Stimulated activated CD4-positive, alpha-beta T cell treated with anti-CD3 and anti-CD28 coated beads, Interleukin-1b, Interleukin-23, amount 100 ng/mL, for 24 hours (primary cell): ENCODE measurements at regions not wholly inside any gene's neighbourhood (a gene's known extent, or its start where the extent isn't known, plus 50 kb on each side); places are given as distances from the start of the nearest gene placed in this dataset.

Experiments used
- DNase-seq, 4 experiments: peaks; one replicate each; pipeline ENCODE4 v3.0.0-alpha.2; 2020; ENCODE audit warnings: low read depth in 4 of 4, low spot score in 1 of 4

DNA sequence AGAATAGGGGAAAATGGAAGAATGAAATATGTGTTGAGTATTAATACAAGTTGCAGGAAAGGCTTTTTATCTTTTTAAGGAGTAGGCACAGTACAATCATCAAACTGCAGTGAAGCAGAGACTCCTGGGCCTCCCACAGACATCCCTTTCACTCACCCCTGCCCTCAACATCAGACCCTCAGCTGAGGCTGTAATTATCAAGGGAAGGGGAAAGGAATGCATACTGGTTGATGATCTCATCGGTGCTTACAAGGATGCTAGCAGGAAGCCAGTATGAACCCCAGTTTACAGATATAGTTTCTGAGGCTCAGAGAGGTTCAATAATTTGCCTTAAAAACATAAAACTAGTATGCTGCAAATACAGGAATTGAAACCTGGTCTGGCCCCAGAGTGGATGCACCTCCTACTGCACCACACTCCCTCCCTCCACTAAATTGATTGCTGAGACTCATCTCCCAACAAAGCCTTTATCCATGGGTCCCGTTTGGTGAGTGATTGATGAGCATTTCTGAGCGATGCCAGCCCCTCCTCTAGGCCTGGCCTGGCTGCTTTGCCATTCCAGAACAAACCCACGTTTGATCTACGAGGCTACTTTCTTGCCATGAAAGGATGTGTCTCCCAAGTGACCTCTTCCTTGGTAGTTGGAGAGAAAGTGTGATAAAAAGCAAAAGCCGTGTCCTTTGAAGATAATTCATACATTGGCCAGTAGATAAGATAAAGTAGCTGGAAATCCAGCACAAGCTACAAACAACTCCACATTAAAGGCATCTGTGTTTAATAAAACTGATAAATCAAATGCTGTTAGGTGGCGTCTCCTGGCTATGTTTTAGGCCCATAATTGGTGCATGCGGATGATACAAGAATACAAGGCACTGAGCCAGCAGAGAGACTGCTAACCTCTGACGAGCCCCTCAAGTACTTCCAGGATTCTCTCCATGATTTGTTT lies 233.9 kb upstream of the CAMK1G start:
- no peak for DNase-seq

DNA sequence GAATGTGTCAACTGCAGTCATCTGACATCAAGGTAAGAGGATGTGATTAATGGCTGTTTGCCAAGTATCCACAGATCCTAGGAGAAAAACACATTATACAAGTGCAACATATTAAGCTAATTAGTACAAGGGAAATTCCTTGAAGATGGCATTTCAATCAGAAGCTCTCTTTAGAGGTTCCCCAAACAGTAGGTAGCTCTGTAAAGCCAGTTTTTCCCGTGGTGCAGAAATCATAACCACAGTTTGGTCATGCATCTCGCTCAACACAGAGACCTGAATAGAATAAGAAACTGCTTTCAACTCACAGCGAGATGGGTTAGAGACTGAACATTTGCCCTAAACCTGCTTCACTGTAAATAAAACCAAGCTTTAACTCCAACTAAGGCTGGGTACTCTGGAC lies 230.5 kb upstream of the CAMK1G start:
- no peak for DNase-seq

DNA sequence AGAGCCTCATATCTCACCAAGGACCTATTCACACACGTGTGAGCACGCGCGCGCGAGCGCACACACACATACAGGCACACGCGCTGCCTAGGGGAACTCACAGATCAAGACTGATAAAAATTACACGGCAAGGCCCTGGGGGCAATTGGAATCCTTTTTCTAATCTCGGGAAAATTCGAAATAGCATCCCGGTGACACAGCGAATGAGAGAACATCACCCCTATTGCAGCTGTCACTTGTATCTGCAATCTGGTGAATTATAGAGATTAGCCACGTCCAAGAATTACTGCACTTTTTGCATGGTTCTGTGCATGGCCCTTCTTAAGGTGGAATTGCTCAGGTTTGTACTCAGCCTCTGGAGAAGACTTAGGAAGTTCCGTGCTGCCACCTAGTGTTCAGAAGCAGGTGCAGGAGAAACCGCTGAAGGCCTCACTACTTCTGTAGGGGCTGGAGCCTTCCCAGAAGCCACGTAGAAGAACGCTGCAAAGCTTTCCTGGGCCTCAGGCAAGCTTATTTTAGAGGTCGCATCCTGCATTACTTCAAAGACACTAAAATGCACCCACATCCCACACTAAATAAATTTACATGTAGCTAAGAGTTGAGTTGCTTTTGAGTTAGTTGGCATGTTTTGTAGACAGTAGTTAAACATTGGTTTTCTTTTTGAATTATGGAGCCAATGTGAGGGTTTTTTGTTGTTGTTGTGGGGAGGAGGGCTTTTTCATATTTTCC lies 229.2 kb upstream of the CAMK1G start:
- peak in 3 of 4 experiments; percentile 5 to 26 (median 24) for DNase-seq

DNA sequence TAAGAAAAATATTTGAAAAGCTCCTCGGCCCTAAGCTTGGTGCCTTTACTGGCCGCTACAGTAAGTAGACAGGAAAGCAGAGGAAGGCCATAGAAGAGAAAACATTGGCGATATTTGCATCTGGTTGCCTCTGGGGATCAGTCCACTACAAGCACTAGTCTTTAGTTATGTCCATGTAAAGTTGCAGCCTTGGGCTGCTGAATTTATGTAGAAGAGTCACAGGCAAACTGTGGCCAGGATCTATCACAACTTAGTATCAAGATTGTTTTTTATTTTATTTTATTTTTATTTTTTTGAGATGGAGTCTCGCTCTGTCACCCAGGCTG lies 228.7 kb upstream of the CAMK1G start:
- no peak for DNase-seq

DNA sequence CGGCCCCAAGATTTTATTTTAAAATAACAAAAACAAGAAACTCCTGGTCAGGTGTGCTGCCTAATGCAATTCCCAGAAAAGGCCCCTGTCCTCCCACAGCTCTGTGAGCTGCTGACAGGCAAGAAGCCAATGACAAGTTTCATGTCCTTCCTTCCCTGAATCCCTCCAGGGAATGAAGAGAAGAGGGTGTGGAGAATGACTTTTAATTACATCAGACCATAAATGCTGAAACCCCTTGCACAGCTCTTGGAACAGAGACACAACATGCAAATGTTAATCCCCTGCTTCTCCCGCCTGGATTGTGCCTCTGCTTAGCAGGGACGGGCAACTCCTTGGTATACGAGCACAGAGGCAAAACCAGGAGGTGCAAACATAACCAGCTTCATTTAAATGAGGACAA lies 228.1 kb upstream of the CAMK1G start:
- DNase-seq = no peak

DNA sequence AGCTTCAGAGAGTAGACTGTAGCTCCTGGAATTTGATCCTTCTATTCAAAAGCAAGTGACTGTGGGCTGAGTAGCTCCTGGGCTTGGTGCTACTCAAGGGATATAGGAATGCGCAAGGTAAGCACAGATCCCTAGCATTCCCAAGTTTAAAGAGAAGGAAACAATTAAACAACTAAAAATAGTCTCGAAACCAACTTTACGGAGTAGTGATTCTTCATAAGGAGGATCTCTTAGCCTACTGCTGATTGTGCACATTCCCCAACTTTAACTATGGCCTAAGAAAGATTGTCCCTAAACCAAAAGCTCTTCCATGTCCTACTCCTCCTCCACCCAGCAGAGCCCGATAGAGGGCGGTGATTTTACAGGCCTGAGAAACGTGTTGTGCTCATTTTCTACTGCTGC lies 226.5 kb upstream of the CAMK1G start:
- DNase-seq = no peak

DNA sequence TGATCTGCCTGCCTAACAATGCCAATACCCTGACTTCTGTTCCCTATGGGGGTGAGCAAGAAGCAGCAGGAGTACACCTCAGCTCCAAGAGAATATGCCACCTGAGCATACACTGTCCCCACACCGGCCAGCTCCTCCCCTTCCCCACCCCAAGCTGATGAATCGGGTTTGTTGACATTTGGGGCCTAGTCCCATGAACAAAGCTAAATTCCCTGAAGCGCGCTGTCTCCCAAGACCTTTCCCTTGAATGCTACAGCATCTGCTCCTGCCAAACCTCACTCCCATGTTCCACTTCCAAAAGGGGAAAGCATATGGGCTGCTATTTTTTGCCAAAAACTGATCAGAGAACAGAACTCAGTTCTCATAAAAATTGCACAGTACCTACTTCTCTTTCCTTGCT lies 220.4 kb upstream of the CAMK1G start:
- no peak for DNase-seq

DNA sequence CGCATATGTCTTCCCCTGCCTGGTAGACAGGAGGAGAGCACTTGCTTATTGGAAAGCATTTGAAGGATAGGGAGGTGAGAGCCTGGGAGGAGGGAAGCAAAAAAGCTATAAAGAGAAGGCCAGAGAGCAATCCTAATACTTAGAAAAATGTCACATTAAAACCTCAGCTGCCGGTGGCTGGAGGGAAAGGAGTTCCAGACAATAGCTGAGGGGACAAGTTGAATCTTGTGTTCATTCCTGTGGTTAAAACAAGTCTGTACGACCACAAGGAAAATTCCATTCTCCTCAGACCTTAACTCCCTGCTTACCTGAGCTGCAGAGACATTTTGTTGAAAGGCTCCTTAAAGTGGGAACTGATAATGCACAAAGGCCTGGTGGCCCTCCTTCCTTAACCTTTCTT lies 218.8 kb upstream of the CAMK1G start:
- DNase-seq = no peak

DNA sequence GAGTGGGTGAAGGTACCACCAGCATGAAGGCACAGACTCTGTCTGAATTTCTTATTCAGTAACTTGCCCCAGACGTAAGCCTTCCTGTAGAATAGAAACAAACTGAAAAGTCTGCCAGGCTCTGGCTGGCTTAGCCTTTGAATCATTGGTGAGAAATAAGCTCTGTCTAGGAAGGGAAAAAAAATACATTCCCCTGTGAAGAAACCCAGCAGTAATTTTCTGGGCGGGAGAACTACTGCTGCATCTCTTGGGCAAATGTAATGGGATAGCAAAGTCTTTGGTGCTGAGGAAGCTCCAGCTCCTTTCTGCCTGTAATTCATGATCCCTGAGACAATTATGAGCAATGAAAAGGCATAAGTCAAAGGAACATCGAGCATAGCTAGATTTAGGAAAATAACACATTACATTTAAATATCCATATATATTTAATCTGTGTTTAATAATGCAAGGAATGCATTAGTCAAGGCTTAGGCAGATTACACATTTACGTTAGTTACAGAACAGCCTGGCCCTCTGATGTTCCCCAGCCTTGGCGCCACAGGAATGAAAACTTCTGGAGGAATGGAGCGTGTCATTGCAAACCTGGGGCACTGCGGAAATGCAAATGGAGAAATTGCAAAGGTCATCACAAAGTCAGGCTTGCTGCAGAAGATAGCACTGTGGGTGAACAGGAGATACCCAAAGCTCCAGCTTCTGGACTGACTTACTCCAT lies 216.3 kb upstream of the CAMK1G start:
- DNase-seq = no peak

DNA sequence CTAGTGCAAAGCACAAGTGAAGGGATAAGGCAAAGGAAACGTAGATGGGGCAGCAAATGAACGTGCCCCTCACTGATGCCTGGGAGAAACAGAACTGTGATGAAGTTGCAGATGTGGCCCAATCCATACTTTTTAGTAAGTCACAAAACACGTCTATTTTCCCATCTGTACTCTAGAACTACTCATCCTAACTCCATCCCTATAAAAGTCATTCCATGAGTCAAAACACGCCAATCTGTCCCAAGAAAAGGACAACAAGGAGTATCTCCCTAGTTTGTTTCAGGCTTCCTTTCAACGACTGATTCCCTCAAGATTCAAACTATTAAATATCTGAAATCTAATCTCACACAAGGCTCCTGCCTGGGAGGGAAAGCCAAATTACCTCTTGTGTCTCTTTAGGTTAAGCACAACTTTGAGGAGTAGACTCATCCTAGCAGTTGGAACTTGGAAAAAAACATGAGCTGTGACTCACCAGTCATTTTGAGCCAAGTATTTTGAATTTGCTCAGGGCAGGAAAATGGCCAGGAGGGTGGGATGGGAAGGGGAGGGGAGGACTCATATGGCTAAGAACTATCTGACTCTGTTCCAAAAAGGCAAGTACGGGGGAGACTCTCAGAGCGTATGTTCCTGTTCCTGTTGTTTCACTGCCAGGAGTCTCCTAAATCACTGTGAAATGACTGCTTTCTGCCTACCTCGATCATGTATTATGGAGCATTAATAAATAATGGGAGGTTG lies 214.5 kb upstream of the CAMK1G start:
- no peak for DNase-seq

DNA sequence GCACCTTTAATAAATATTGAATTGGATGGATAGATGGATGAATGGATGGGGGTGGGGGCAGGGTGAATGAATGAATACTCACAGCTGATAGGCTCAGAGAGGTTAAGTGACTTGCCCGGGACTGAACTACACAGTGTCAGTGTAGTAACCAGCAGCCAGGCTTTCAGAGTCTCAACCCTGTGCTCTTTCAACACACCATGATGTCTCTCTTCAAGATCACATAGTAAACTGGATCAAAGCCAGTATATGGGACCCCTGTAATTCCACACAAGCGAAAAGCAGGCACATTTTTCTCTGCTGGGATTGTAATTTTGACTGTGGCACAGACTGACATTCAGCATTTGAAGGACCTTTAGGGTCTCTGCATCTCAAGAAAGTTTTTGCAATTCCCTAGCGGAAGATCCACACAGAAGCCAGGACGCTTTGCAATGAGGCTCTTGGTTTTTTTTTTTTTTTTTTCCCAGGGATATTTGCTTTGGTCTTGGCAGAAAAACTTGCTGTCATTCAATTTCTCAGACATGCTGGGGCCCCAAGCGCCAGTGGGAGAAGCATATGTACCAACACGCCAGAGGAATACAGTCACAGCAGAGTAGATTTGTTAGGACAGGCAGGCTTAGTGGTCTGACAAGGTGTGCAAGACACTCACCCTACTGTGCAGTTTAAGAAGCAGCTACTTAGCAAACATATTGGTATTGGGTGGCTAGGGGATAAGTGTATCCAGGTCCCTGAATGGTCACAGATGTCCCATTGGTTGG lies 213.1 kb upstream of the CAMK1G start:
- DNase-seq = no peak

DNA sequence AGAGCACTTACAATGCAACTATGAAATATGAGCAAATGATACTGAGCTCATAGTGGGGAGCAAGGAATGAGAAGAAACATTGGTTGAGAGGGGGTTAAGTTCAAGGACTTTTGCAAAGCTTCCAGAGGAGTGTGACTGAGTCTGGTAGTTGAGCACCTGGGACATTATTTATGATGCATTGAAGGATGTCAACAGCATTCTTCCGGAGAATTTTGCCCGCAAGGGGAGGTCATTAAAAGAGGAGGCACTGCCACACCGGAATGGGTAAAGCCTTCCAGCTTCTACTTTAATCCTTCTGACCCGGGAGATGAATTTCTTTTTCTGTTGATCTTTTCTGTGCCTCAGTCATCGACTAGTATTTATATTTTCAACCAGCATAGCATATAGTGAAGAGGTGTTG lies 208.4 kb upstream of the CAMK1G start:
- DNase-seq = no peak

DNA sequence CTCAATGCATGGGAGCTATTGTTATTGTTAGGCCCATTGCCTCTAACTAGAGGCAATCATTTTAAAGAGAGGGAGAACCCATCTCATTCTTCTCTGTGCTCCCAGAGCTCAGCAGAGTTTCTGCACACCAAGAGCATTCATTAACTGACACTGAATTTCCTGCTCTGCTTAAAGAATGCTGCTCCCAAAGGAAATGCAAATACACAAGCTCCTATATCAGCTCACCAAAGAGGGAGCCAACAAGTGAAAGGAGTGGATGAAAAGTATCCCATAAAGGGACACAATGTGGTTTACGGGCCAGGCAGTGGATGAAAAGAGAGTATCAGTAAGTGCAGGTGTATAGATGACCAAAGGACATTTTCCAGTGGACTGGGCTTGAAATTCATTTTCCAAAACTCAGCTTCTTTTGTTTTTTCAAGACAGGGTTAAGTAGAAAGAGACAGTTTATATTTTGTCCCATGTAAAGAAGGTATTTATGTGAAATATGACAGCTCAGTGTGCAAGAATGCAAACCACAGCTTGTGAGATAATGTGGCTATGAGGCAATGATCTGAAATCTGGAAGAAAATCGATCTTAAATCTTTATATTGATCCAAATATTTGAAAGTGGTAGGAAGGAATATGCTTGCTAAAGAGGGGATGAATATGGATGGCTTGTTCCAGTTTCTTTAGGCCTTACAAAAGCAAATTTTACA lies 207.7 kb upstream of the CAMK1G start:
- DNase-seq = no peak

DNA sequence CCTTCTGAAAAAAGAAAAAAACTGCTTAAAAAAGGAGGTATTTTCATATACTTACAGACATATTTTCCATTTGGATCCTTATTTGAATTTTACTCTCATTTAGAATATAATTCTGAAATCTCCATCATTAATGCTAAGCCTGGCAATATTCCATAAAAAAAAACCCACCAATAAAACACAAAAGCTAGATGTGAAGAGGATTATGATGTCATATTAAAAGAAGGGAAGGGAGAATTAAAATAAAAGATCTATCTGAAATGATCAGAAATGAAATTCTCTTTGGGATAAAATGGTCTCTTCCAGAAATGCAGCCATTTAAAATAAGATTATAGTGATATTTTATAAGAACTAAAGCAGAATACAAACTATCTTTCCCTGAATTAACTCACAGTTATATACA lies 206.7 kb upstream of the CAMK1G start:
- DNase-seq = no peak

DNA sequence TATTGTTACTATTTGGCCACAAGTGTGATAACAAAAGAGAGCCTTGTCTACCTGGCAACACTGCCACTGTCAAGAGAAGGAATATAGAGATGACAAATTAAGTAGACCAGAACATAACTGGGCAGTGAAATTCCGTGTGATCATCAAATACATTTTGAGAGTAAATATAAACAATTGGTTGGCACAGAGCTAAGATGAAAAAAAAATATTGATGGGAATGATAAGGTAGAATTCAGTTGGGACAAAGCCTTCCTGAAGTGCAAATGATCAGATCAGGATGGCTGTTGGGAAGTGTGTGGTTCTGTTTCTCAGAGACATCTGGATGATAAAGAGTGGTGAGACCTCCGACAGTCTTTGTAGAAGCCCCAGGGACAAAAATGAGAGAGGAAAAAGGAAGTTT lies 205.5 kb upstream of the CAMK1G start:
- DNase-seq = no peak

DNA sequence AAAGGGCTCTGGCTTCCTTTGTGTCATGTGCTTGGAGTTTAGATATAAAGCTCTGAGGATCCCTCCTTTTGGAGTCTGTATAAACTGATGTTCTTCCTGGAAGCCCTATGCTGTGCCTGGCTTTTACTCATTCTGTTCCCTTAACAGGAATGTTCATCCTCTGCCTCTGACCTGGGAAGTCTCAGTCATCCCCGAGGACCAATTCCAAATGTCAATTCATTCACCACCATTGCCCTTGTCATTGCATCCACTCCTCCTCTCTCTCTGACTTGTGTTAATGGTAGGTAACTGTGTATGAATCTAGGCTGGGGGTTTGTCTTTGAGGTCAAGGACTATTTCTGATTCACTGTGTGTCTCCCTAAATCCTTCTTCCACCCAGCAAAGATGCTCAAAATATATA lies 204.2 kb upstream of the CAMK1G start:
- no peak for DNase-seq

DNA sequence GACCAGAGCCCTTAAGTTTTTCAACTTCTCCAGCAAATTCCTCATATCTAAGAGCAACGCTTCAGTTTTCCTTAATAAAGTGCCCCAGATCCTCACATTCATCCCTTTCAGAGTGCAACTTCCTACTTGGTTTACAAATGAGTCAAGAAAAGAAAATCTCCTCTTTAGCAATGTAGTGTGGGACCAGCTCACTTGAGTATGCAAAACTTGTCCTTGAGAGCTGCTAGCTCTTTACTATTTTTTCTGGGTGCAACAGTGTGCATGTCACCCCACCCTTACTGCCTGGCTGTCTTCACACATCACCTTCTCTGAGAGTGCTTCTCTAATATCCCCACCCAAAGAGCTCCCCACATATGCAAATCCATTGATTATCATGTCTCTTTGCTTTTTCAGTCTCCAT lies 203.1 kb upstream of the CAMK1G start:
- DNase-seq = no peak

DNA sequence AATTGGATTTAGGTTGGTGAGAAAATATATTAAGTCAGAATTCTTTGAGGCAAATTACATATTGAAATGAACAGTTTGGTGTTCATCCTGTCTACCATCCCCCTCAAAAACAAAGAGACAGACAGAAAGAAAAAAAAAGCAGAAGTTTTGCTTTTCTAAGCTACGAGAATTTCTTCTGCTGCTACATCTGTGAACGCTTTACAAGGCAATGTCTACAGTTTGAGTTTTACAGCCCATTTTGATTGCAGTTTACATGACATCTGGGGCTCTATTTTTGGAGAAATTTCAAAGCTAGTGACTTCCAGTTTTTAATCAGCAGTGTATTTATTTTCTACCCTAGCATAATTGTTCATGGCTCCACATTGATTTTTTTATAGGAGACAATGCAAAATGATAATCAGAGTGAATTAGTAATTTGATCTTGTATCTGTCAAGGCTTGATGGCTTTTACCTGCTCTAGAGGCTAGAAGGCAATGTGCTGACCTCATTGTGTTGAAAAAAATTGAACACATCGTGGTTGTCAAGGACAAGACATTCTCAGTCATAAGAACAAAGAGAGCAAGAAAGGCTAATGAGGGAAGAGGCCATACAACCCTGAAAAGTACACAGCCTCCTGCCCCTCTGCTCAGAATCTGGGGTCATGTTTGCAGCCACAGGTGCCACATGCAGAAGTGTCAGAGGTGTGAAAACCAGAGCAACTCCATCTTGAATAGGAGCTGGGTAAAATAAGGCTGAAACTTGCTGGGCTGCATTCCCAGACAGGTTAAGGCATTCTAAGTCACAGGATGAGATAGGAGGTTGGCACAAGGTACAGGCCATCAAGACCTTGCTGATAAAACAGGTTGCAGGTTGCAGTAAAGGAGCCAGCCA lies 201.0 kb upstream of the CAMK1G start:
- DNase-seq = no peak

DNA sequence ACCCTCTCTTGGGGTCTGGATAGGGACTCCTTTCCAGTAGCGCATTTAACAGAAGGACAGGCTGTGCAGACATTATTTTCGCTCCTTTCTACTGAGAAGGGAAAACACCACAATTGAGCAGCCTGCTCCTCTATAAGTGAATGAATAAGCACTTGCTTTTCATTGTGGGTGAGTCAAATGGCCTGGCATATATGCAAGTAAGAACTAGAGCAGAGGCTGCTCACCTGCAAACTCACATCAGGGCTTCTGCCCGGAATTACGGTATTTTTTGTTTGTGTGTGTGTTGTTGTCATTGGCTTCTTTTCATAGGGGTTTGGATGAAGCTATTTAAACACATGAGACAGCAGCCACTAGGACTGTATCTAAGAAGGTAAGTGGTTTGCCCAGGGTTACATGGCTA lies 200.1 kb upstream of the CAMK1G start:
- no peak for DNase-seq
